HUES6 (cell line): ENCODE measurements at regions not wholly inside any gene's neighbourhood (a gene's known extent, or its start where the extent isn't known, plus 50 kb on each side); places are given as distances from the start of the nearest gene placed in this dataset.

Source experiments
- H3K27ac ChIP-seq: 2 replicates; pipeline ENCODE4 v1.7.0; 2013; ENCODE audit warnings: low read depth, mild to moderate bottlenecking, low read length, inconsistent platforms
- H3K27me3 ChIP-seq: 2 replicates; pipeline ENCODE4 v1.6.1; 2013; ENCODE audit warnings: low read length; ENCODE audit not compliant: control insufficient read depth, insufficient read depth
- H3K36me3 ChIP-seq: 2 replicates; pipeline ENCODE4 v1.6.1; 2013; ENCODE audit warnings: low read length; ENCODE audit not compliant: control insufficient read depth, insufficient read depth
- H3K4me1 ChIP-seq: 2 replicates; pipeline ENCODE4 v1.6.1; 2013; ENCODE audit warnings: low read length; ENCODE audit not compliant: control insufficient read depth, insufficient read depth
- H3K4me3 ChIP-seq: 2 replicates; pipeline ENCODE4 v1.5.1; 2013; ENCODE audit warnings: low read depth, low read length
- H3K9ac ChIP-seq: one replicate; pipeline ENCODE4 v1.6.1; 2013; ENCODE audit warnings: mild to moderate bottlenecking, low read length
- H3K9me3 ChIP-seq: 2 replicates; pipeline ENCODE4 v1.6.1; 2013; ENCODE audit warnings: low read depth, low read length; ENCODE audit not compliant: control insufficient read depth, insufficient read depth

DNA sequence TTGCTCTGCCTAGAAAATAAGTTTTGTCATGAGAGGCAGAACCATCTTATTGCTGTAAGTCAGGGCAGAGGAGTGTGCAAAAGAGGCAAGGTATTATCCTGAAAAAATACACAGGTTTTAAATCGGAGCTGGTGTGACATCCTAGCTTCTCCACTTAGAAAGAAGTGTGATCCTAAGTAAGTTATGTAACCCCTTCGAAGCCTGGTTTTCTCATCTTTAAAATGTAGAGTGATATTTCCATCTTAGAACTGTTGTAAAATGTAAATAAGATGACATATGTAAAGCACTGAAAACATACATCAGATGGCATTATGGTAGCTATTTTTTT is 65.1 kb downstream of the IER5 start:
- H3K4me1 ChIP-seq: peaks cover 20% of the 10 kb centered on the region
- H3K9ac ChIP-seq: no peak overlapping the region
- no peaks in the 10 kb centered on the region for H3K27me3 ChIP-seq
- peaks cover 11% of the 10 kb centered on the region for H3K9me3 ChIP-seq
- no peaks in the 10 kb centered on the region for H3K36me3 ChIP-seq
- no peak overlapping the region for H3K27ac ChIP-seq
- no peak overlapping the region for H3K4me3 ChIP-seq

DNA sequence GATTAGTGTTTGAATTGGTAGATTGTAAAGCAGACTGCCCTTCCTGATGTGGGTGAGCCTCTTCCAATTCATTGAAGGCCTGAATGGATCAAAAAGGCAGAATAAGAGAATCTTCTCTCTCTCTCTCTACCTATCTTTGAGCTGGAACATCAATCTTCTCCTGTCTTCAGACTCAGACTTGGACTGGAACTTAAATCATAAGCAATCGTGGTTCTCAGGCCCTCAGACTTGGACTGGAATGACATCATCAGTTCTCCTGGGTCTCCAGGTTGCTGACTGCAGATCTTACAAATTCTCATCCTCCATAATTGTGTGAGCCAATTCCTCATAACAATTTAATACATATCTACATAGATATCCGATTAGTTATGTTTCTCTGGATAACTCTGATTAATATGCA is 66.8 kb downstream of the IER5 start:
- Histone ChIP-seq H3K9ac (no peak overlapping the region), H3K27ac (no peak overlapping the region), H3K4me1 (peaks cover 12% of the 10 kb centered on the region), H3K27me3 (no peaks in the 10 kb centered on the region), H3K9me3 (peaks cover 13% of the 10 kb centered on the region), H3K36me3 (no peaks in the 10 kb centered on the region), H3K4me3 (no peak overlapping the region)

DNA sequence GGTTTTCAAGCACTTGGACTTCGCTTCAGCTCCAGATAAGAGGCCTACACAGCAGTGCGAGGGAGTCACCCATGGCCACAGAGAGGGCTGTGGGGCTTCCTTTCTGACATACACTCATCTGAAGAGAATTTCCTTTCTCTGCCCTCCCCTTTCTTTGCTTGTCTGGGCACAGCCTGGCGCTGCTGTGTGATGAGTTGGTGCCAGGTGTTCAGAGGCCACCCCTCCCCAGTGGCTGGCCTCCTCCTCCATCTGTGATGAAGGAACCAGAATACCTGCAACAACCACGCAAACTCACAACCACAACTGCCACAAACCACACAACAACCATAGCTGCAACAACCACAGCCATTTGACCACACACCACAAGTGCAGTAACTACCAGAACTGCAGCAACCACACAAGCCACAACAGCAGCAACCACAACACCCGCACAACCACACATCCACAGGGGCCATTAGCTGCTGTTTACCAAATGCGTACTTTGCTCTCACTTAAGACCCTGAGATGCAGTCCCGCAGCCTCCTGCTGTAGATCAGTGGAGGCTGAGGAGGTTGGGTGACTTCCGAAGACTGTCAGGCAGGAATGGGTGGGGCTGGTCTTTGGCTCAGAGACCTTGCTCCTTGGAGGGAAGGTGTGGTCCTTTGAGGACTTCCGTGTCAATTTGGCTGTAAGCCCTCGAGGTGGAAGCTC is 71.1 kb downstream of the IER5 start:
- H3K4me1 ChIP-seq: no peaks in the 10 kb centered on the region
- H3K4me3 ChIP-seq: no peak overlapping the region
- H3K27ac ChIP-seq: no peak overlapping the region
- H3K36me3 ChIP-seq: no peaks in the 10 kb centered on the region
- no peaks in the 10 kb centered on the region for H3K27me3 ChIP-seq
- no peak overlapping the region for H3K9ac ChIP-seq
- peaks cover 26% of the 10 kb centered on the region for H3K9me3 ChIP-seq

- no peaks in the 10 kb centered on the region for H3K27me3 ChIP-seq
- no peaks in the 10 kb centered on the region for H3K4me1 ChIP-seq
- H3K9me3 ChIP-seq: peaks cover 27% of the 10 kb centered on the region
- no peaks in the 10 kb centered on the region for H3K36me3 ChIP-seq
- no peak overlapping the region for H3K4me3 ChIP-seq
- no peak overlapping the region for H3K27ac ChIP-seq
- no peak overlapping the region for H3K9ac ChIP-seq
Observed at GRCh38 chr1:181160322-181160721, 71.8 kb downstream of the IER5 start.

DNA sequence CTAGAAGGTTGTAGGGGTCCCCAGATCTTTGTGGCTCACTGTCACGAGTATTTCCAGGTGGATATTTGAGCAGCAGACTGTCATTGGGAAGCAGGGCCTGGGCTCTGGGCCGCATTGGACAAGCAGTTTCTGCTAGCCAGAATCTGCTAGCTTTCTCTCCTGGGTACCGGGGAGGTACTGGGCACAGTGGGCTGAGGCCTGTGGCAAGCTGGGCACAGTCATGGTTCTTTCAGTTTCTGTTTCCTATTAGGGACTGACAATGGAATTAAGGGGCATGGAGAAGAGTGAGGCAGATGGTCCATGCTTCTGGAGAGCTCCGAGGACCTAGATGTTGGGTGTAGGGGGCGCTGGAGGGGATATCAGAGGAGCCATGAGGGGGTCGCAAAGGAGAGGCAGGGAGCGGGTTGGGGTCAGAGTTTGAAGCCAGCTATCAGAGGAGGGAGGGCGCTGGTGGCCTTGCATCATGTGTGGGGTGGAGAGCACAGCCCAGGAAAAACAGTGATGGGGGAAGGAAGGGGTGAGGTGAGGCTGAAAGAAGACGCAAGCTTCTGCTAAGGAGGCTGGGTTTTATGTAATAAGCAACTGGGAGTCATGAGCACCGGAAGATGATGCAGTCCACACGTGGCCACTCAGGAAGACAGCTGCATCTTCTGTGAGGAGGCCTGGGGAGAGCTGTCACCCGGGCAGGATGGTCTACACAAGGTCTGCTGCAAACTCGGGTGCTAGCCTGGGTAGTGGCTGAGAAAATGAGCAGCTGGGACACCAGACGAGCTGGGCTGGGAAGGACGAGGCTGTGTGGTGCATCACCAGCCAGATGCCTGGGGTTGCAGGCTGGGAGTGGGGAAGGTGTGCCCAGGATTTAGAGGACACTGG is 72.7 kb downstream of the IER5 start:
- Histone ChIP-seq H3K27me3 (no peaks in the 10 kb centered on the region), H3K4me1 (peaks cover 1% of the 10 kb centered on the region), H3K27ac (no peak overlapping the region), H3K36me3 (no peaks in the 10 kb centered on the region), H3K9ac (no peak overlapping the region), H3K9me3 (peaks cover 25% of the 10 kb centered on the region), H3K4me3 (no peak overlapping the region)

- Histone ChIP-seq H3K4me3 (no peak overlapping the region), H3K9ac (no peak overlapping the region), H3K4me1 (peaks cover 3% of the 10 kb centered on the region), H3K36me3 (no peaks in the 10 kb centered on the region), H3K27ac (no peak overlapping the region), H3K27me3 (no peaks in the 10 kb centered on the region), H3K9me3 (peaks cover 20% of the 10 kb centered on the region)
Observed at GRCh38 chr1:181163662-181164061, 75.2 kb downstream of the IER5 start.

GRCh38 chr1:181166377-181167196 is 78.1 kb downstream of the IER5 start:
- no peak overlapping the region for H3K9ac ChIP-seq
- no peak overlapping the region for H3K27ac ChIP-seq
- H3K4me3 ChIP-seq: no peak overlapping the region
- H3K4me1 ChIP-seq: peaks cover 3% of the 10 kb centered on the region
- peaks cover 18% of the 10 kb centered on the region for H3K9me3 ChIP-seq
- H3K27me3 ChIP-seq: no peaks in the 10 kb centered on the region
- no peaks in the 10 kb centered on the region for H3K36me3 ChIP-seq

DNA sequence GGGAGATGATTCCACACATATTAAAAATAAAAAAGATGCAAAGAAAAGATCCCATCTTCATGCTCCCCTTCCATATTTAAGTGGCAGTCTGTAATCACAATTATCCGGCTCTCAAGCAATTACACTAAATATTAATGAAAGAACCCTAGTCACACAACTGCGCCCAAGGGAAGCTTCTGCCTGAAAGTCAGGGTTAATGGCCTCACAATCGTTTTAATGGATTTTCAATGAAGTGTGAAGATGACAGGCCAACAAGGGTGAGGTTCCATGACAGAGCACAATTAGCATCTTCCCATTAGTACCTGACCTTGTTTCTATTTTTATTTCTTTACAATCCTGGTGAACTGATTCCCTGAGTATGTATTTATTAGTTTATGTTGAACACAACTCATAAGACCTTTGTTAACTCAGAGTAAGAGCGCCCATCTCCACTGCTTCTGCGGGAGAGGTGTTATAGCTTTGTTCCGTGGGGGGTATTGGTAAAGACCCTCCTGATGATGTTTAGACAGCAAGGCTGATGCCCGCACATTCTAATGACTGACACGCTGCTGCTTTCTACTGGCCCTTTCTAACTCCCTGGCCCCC is 80.9 kb downstream of the IER5 start:
- H3K27ac ChIP-seq: no peak overlapping the region
- peaks cover 3% of the 10 kb centered on the region for H3K4me1 ChIP-seq
- H3K9me3 ChIP-seq: peaks cover 13% of the 10 kb centered on the region
- H3K27me3 ChIP-seq: no peaks in the 10 kb centered on the region
- H3K36me3 ChIP-seq: no peaks in the 10 kb centered on the region
- H3K9ac ChIP-seq: no peak overlapping the region
- no peak overlapping the region for H3K4me3 ChIP-seq

DNA sequence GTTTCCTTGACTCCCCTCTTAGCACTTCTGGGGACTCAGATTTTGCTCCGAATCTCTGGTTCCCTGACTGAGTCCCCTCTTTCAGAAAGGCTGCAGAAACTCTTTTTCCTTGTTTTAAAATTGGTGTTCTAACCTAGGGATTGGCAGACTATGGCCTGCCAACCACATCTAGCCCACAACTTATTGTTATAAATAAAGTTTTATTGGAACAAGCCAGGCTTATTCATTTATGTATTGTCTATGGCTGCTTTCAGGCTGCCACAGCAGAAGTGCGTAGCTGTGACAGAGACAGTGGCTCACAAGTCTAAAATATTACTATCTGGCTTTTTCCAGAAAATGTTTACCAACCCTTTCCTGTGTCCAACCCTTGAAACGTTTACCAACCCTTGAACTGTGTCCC is 81.7 kb downstream of the IER5 start:
- peaks cover 3% of the 10 kb centered on the region for H3K4me1 ChIP-seq
- no peak overlapping the region for H3K27ac ChIP-seq
- H3K9me3 ChIP-seq: peaks cover 10% of the 10 kb centered on the region

GRCh38 chr1:181172082-181172481 is 83.6 kb downstream of the IER5 start:
- H3K9me3 ChIP-seq: peaks cover 10% of the 10 kb centered on the region
- H3K27ac ChIP-seq: no peak overlapping the region
- H3K4me1 ChIP-seq: no peaks in the 10 kb centered on the region
- H3K36me3 ChIP-seq: no peaks in the 10 kb centered on the region
- no peak overlapping the region for H3K4me3 ChIP-seq
- H3K27me3 ChIP-seq: no peaks in the 10 kb centered on the region
- no peak overlapping the region for H3K9ac ChIP-seq

More for the DNA sequence above, 81.7 kb downstream of the IER5 start:
- no peak overlapping the region for H3K4me3 ChIP-seq
- no peaks in the 10 kb centered on the region for H3K36me3 ChIP-seq
- no peaks in the 10 kb centered on the region for H3K27me3 ChIP-seq
- no peak overlapping the region for H3K9ac ChIP-seq
